BLaER1 (cell line): ENCODE measurements at regions not wholly inside any gene's neighbourhood (a gene's known extent, or its start where the extent isn't known, plus 50 kb on each side); places are given as distances from the start of the nearest gene placed in this dataset.

Experiments
- H3K27ac ChIP-seq: shearing (Covaris generic); formaldehyde crosslinking; 2 replicates; pipeline ENCODE4 v1.8.1; 2022
- H3K27me3 ChIP-seq: shearing (Covaris generic); formaldehyde crosslinking; 2 replicates; pipeline ENCODE4 v1.8.1; 2022
- H3K36me3 ChIP-seq: shearing (Covaris generic); formaldehyde crosslinking; 2 replicates; pipeline ENCODE4 v1.8.1; 2022
- H3K4me1 ChIP-seq: shearing (Covaris generic); formaldehyde crosslinking; 2 replicates; pipeline ENCODE4 v1.8.1; 2022
- H3K4me2 ChIP-seq: shearing (Covaris generic); formaldehyde crosslinking; 2 replicates; pipeline ENCODE4 v1.8.1; 2022
- H3K4me3 ChIP-seq: shearing (Covaris generic); formaldehyde crosslinking; 2 replicates; pipeline ENCODE4 v1.8.1; 2022
- H3K9ac ChIP-seq: shearing (Covaris generic); formaldehyde crosslinking; 2 replicates; pipeline ENCODE4 v1.8.1; 2022
- H3K9me3 ChIP-seq: shearing (Covaris generic); formaldehyde crosslinking; 2 replicates; pipeline ENCODE4 v1.8.1; 2022
- H4K20me1 ChIP-seq: shearing (Covaris generic); formaldehyde crosslinking; 2 replicates; pipeline ENCODE4 v1.8.1; 2022
- Cebpa-rat ChIP-seq: shearing (Covaris generic); IDR thresholded peaks from 2 replicates; pipeline ENCODE4 v1.8.1; 2022

DNA sequence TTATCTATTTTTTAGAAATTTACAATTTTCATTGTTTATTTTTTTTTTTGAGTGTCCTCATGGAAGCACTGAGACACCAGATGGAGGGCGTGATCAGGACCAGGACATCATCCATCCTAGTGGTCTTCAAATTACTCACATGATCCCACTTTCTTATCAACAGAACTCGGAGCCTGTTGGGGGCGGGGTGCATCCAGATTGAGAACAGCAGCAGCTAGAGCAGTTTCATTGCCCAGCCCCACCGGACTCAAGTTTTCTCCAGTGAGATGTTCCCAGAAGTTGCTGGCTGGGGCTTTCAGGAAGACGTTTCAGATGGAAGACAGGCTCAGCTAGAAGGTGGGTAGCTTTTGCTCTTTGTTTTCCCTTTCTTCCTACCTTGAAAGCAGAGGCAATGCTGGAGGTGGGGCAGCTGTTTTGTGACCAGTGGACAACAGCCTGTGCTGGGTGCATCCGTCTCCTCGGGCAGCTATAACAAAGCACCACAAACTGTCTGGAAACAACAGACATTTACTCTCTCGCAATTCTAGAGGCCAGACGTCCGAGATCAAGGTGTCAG, 562.1 kb downstream of the TBC1D22A start:
- H4K20me1 ChIP-seq = no peaks in the 10 kb centered on the region
- H3K27me3 ChIP-seq = no peaks in the 10 kb centered on the region
- peaks cover 24% of the 10 kb centered on the region for H3K9me3 ChIP-seq
- no peak overlapping the region for H3K27ac ChIP-seq
- peaks cover 7% of the 10 kb centered on the region; the same call in 1 of the 2 replicates for H3K4me1 ChIP-seq
- TF ChIP-seq Cebpa-rat = no peak
- H3K9ac ChIP-seq = no peak overlapping the region
- no peaks in the 10 kb centered on the region for H3K36me3 ChIP-seq
- H3K4me3 ChIP-seq = no peak overlapping the region
- no peak overlapping the region for H3K4me2 ChIP-seq

DNA sequence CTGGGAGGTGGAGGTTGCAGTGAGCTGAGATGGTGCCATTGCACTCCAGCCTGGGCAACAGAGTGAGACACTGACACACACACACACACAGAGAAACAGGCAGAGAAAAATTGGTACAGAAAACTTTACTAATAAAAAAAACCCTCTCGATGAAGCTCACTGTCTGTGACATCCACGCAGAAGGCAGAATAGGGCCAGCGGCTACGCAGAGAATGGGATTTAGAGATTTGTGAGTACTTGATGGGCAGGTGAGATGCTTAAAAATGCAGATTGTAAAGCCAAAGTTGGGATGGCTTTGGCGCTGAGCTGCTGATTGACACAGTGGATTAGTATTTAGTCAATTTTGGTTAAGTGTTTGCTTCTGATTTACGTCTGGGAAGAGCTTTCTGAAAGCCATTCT, 561.1 kb downstream of the TBC1D22A start:
- Histone ChIP-seq H3K4me1 (0 out of 2 replicates have a peak, but pooled peaks cover 2% of the 10 kb centered on the region), H3K9me3 (peaks cover 24% of the 10 kb centered on the region)
- no peak for TF ChIP-seq Cebpa-rat

DNA sequence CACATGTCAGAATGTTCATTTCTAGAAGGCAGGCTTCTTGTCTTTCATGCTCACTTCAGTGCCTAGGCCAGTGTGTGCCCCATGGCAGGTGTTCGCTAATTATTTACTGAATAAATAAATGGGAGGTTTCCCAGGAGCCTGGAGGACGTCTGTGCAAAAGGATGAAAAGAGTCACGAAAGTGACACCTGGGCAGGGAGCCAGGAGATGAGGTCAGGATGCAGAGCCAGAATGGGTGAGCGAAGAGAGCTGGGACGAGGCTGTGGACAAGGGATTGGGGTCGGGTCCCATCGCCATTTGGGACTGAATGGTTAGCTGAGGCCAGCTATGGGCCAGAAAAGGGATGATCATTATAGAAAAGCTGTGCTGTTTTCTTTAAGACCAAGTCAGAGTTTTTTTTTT, 560.4 kb downstream of the TBC1D22A start:
- no peak for TF ChIP-seq Cebpa-rat
- no peak overlapping the region for H3K27ac ChIP-seq
- H3K27me3 ChIP-seq = no peaks in the 10 kb centered on the region
- no peaks in the 10 kb centered on the region for H3K4me1 ChIP-seq
- no peak overlapping the region for H3K9ac ChIP-seq
- H3K9me3 ChIP-seq = peaks cover 24% of the 10 kb centered on the region
- no peak overlapping the region for H3K4me3 ChIP-seq
- H3K36me3 ChIP-seq = no peaks in the 10 kb centered on the region
- H4K20me1 ChIP-seq = no peaks in the 10 kb centered on the region
- H3K4me2 ChIP-seq = no peak overlapping the region

More for the DNA sequence above, 561.1 kb downstream of the TBC1D22A start:
- Histone ChIP-seq H3K27ac (no peak overlapping the region), H3K36me3 (no peaks in the 10 kb centered on the region), H3K4me3 (no peak overlapping the region), H4K20me1 (no peaks in the 10 kb centered on the region), H3K9ac (no peak overlapping the region), H3K27me3 (no peaks in the 10 kb centered on the region), H3K4me2 (no peak overlapping the region)

DNA sequence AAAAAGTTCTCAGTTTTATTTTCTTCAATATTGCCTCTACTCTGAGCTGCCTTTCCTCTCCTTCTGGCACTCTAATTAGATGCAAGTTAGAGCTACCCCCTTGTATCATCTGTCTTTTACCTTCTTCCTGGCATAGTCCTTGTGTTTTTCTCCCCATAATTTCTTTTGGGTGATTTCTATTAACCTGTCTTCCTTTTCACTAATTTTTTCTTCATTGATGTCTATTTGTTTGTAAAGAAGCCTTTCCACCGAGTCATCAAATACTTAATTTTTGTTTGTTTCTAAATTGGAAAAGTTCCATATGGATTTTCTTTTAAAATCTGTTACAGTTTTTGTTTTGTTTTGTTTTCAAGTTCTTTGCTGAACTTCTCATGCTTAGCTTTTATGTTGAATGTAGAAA, 558.1 kb downstream of the TBC1D22A start:
- H3K4me2 ChIP-seq = no peak overlapping the region
- no peaks in the 10 kb centered on the region for H3K36me3 ChIP-seq
- no peak for TF ChIP-seq Cebpa-rat
- H3K9me3 ChIP-seq = peaks cover 24% of the 10 kb centered on the region
- H3K4me3 ChIP-seq = no peak overlapping the region
- no peak overlapping the region for H3K9ac ChIP-seq
- H4K20me1 ChIP-seq = no peaks in the 10 kb centered on the region
- no peak overlapping the region for H3K27ac ChIP-seq
- peaks cover 8% of the 10 kb centered on the region for H3K4me1 ChIP-seq
- no peaks in the 10 kb centered on the region for H3K27me3 ChIP-seq

DNA sequence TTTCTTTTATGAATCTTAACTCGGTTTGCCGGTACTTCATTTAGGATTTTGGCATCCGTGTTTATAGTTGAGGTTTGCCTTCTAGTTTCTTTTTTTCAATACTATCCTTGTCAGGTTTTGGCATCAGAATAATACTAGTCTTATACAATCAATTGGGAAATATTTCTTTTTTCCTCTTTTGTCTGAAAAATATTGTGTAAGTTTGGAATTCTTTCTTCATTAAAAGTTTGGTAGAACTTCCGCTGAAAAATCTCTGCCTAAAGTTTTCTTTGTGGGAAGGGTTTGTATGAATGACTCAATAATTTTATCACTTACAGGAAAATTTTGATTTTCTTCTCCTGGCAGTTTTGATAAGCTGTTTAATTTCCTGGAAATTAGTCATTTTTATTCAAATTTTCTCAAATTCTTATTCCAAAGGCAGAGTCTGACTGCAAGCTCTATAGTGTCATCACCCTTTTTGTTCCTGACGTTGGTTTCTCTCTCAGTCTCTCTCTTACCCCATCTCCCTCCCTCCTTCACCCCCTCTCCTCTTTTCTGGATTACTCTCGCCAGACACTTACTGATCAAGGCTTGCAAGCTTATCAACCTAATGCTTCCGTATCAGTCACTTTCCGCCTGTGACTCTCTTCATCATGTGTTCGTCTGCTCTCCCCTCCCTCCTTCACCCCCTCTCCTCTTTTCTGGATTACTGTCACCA, 555.7 kb downstream of the TBC1D22A start:
- H3K4me1 ChIP-seq = peaks cover 9% of the 10 kb centered on the region
- no peaks in the 10 kb centered on the region for H3K27me3 ChIP-seq
- peaks cover 24% of the 10 kb centered on the region for H3K9me3 ChIP-seq
- no peak overlapping the region for H3K4me3 ChIP-seq
- H3K27ac ChIP-seq = no peak overlapping the region
- no peak overlapping the region for H3K9ac ChIP-seq
- H3K4me2 ChIP-seq = no peak overlapping the region
- TF ChIP-seq Cebpa-rat = no peak
- H3K36me3 ChIP-seq = no peaks in the 10 kb centered on the region
- no peaks in the 10 kb centered on the region for H4K20me1 ChIP-seq

DNA sequence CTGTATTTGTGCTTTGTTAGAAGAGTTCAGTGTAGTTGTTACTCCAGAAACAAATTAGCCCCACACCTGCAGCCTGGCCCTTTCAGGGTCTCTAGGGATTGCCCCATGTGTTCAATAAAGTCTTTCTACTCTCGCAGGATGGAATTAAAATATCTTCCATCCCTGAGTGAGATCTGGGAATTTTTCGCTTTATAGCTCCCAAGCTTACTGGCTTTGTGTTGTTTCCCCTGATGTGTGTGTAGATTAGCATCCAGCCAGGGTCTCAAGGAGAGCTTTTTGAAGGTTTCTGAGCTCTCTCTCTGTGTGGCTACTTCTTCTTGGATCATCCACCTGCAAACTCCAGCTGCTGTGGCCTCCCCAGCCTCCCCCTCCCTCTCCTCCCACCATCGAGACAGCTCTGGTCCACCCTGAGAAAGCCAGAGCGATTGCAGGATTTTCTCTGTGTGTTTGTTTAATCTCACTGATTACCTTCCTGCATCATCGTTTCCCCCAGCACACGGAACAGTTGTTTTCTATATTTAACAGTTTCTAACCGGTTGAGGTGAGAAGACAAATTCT, 553.5 kb downstream of the TBC1D22A start:
- Histone ChIP-seq H3K27me3 (no peaks in the 10 kb centered on the region), H3K4me1 (peaks cover 9% of the 10 kb centered on the region), H3K36me3 (no peaks in the 10 kb centered on the region), H3K9me3 (peaks cover 9% of the 10 kb centered on the region), H3K4me2 (peak overlapping the region; percentile 69), H4K20me1 (no peaks in the 10 kb centered on the region), H3K4me3 (no peak overlapping the region), H3K27ac (0 out of 2 replicates have a peak overlapping the region, but pooled peaks have one; percentile 22), H3K9ac (no peak overlapping the region)
- TF ChIP-seq Cebpa-rat = no peak

DNA sequence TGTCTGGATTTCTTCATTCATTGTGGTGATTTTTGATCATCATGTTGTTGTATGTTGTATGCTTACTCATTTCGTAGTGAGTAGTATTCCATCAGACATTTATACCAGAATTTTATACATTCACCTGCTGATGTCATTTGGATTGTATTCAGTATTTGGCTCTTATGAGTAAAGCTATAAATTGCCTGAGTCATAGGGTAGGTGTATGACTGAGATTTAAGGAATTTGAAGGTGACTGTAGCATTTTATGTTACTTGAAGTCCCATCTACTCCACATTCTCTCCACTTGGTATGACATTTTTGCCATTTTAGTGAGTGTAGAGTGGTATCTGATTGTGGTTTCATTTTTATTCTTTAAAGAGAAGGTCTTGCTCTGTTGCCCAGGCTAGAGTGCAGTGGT, 548.2 kb downstream of the TBC1D22A start:
- no peaks in the 10 kb centered on the region for H3K27me3 ChIP-seq
- H3K36me3 ChIP-seq = no peaks in the 10 kb centered on the region
- peaks cover 8% of the 10 kb centered on the region for H3K4me1 ChIP-seq
- H3K4me3 ChIP-seq = no peak overlapping the region
- H3K27ac ChIP-seq = no peak overlapping the region
- H3K4me2 ChIP-seq = no peak overlapping the region
- no peaks in the 10 kb centered on the region for H3K9me3 ChIP-seq
- no peak overlapping the region for H3K9ac ChIP-seq
- no peaks in the 10 kb centered on the region for H4K20me1 ChIP-seq
- no peak for TF ChIP-seq Cebpa-rat

DNA sequence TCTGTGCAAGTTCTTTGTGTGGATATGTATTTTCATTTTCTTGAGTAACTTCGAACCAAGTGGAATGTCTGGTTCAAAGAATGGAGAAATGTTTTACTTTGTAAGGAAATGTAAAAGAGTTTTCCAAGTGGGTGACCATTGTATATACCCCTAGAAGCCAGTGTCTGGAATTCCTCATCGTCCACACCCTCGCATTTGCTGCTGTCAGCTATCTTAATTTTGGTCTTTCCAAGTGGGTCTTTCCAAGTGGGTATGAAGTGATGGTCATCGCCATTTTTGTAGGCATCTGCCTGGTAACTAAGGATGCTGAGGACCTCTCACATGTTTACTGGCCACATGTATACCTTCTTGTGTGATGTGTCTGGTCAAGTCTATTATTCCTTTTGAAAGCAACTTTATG, 547.5 kb downstream of the TBC1D22A start:
- TF ChIP-seq Cebpa-rat = no peak
- no peak overlapping the region for H3K27ac ChIP-seq
- no peak overlapping the region for H3K4me3 ChIP-seq
- H3K9me3 ChIP-seq = no peaks in the 10 kb centered on the region
- no peak overlapping the region for H3K4me2 ChIP-seq
- H4K20me1 ChIP-seq = no peaks in the 10 kb centered on the region
- no peaks in the 10 kb centered on the region for H3K27me3 ChIP-seq
- peaks cover 7% of the 10 kb centered on the region for H3K4me1 ChIP-seq
- H3K9ac ChIP-seq = no peak overlapping the region
- no peaks in the 10 kb centered on the region for H3K36me3 ChIP-seq

DNA sequence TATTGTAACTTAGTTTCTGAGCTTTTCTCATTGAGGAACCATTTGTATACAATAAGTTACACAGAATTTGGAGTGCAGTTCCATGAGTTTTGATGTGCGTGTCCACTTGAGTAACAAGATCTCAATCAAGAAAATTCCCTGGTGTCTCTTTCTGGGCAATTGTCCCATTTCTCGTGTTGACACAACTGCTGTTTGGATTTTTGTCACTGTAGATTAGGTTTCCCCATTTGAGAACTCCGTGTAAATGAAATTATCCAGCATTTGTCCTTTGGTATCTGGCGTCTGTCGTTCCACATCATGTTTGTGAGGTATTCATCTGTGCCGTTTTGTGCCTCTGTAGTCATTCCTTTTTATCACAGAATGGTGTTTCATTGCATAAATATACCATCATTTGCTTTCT, 547.0 kb downstream of the TBC1D22A start:
- Histone ChIP-seq H4K20me1 (no peaks in the 10 kb centered on the region), H3K27me3 (no peaks in the 10 kb centered on the region), H3K4me2 (no peak overlapping the region), H3K27ac (no peak overlapping the region), H3K36me3 (no peaks in the 10 kb centered on the region), H3K9me3 (no peaks in the 10 kb centered on the region), H3K9ac (no peak overlapping the region), H3K4me3 (no peak overlapping the region), H3K4me1 (peaks cover 7% of the 10 kb centered on the region)
- TF ChIP-seq Cebpa-rat = no peak

DNA sequence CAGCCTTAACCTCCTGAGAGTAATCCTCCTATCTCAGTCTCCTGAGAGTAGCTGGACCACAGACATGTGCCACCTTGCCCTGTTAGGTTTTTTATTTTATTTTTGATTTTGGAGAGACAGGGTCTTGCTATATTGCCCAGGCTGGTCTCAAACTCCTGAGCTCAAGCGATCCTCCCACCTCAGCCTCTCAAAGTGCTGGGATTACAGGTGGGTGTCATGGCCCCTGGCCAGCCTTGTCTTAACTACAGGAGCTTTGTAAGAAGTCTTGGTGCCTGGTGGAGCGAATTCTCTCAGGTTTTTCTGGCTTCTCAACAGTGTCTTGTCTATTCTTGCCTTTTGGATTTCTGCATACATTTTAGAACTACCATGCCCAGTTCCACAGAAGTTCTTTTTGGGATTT, 546.4 kb downstream of the TBC1D22A start:
- H3K27ac ChIP-seq = no peak overlapping the region
- no peak overlapping the region for H3K4me2 ChIP-seq
- H3K9ac ChIP-seq = no peak overlapping the region
- no peak overlapping the region for H3K4me3 ChIP-seq
- H4K20me1 ChIP-seq = no peaks in the 10 kb centered on the region
- H3K4me1 ChIP-seq = peaks cover 7% of the 10 kb centered on the region
- no peak for TF ChIP-seq Cebpa-rat
- H3K36me3 ChIP-seq = no peaks in the 10 kb centered on the region
- no peaks in the 10 kb centered on the region for H3K27me3 ChIP-seq
- H3K9me3 ChIP-seq = no peaks in the 10 kb centered on the region
